ENCODE measurements at regions not wholly inside any gene's neighbourhood (a gene's known extent, or its start where the extent isn't known, plus 50 kb on each side); places are given as distances from the start of the nearest gene placed in this dataset.

DNA sequence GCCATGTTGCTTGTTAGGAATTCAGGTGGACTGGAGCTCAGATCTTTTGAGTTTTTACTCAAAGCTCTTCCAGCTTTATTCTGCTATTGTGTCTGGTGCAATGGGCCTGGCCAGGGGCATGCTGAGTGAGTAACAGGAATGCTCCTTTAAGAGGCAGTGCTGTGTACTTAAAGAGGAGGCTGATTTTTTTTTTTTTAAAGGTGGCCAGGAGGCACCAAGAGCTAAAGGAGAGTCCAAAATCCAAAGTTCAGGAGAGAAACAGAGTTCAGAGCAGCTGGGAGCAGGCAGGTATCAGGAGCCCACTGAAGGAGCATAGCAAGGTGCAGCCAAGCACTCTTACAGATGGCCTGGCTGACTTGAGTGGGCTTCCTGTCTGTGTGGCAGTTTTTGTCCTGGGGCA is 178.7 kb downstream of the FMR1NB start:
- no peak overlapping the region for H3K4me3 ChIP-seq (ENCODE audit: low read depth in 1 of 5, low read length in 5 of 5)
- H3K9me3 ChIP-seq (ENCODE audit: control insufficient read depth in 5 of 5, low read length in 5 of 5): no peaks in the 10 kb centered on the region
- H3K9ac ChIP-seq (ENCODE audit: low read length in 5 of 5): no peak overlapping the region
- no peaks in the 10 kb centered on the region for H3K36me3 ChIP-seq (ENCODE audit: control insufficient read depth in 5 of 5, insufficient read depth in 5 of 5, low read length in 5 of 5)
- peaks cover 0 to 3% (median 0%) of the 10 kb centered on the region in 5 donors for H3K27me3 ChIP-seq (ENCODE audit: control insufficient read depth in 5 of 5, insufficient read depth in 4 of 5, low read length in 5 of 5)
- H3K4me1 ChIP-seq (ENCODE audit: control insufficient read depth in 5 of 5, insufficient read depth in 5 of 5, low read length in 5 of 5): no peaks in the 10 kb centered on the region
- no peak overlapping the region for H3K27ac ChIP-seq (ENCODE audit: low read depth, low read length)

- Histone ChIP-seq H3K36me3 (ENCODE audit: control insufficient read depth in 5 of 5, insufficient read depth in 5 of 5, low read length in 5 of 5) (no peaks in the 10 kb centered on the region), H3K4me1 (ENCODE audit: control insufficient read depth in 5 of 5, insufficient read depth in 5 of 5, low read length in 5 of 5) (no peaks in the 10 kb centered on the region), H3K27me3 (ENCODE audit: control insufficient read depth in 5 of 5, insufficient read depth in 4 of 5, low read length in 5 of 5) (peaks cover 0 to 3% (median 0%) of the 10 kb centered on the region in 5 donors), H3K9ac (ENCODE audit: low read length in 5 of 5) (no peak overlapping the region), H3K4me3 (ENCODE audit: low read depth in 1 of 5, low read length in 5 of 5) (no peak overlapping the region), H3K9me3 (ENCODE audit: control insufficient read depth in 5 of 5, low read length in 5 of 5) (no peaks in the 10 kb centered on the region), H3K27ac (ENCODE audit: low read depth, low read length) (no peak overlapping the region)
Observed at GRCh38 chrX:148161701-148162100, 180.6 kb downstream of the FMR1NB start.

DNA sequence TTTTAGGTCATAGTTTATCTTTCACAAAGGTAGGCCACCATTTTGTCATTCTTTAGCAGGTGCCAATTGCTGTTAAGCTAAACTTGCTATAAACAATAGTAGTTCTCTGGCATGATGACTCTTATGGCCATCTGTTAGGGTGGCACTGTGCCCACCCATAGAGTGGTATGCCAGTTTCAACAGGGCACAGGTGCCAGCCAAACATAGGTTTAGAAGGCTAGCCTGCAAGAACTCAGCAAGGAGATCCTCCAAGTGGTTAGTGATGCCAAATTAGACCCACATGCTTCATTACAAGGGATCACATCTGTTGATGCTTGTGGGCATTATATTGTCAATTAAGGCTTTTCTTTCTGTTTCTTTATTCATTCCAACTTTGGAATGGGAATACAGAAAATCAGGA is 204.5 kb downstream of the FMR1NB start:
- Histone ChIP-seq H3K4me3 (ENCODE audit: low read depth in 1 of 5, low read length in 5 of 5) (no peak overlapping the region), H3K27me3 (ENCODE audit: control insufficient read depth in 5 of 5, insufficient read depth in 4 of 5, low read length in 5 of 5) (peaks cover 0 to 2% (median 0%) of the 10 kb centered on the region in 5 donors), H3K36me3 (ENCODE audit: control insufficient read depth in 5 of 5, insufficient read depth in 5 of 5, low read length in 5 of 5) (no peaks in the 10 kb centered on the region), H3K9ac (ENCODE audit: low read length in 5 of 5) (no peak overlapping the region), H3K9me3 (ENCODE audit: control insufficient read depth in 5 of 5, low read length in 5 of 5) (peaks cover 0 to 2% (median 0%) of the 10 kb centered on the region in 5 donors), H3K27ac (ENCODE audit: low read depth, low read length) (no peak overlapping the region), H3K4me1 (ENCODE audit: control insufficient read depth in 5 of 5, insufficient read depth in 5 of 5, low read length in 5 of 5) (no peaks in the 10 kb centered on the region)

GRCh38 chrX:148192547-148192946 is 211.4 kb downstream of the FMR1NB start:
- H3K36me3 ChIP-seq (ENCODE audit: control insufficient read depth in 5 of 5, insufficient read depth in 5 of 5, low read length in 5 of 5): no peaks in the 10 kb centered on the region
- no peaks in the 10 kb centered on the region for H3K4me1 ChIP-seq (ENCODE audit: control insufficient read depth in 5 of 5, insufficient read depth in 5 of 5, low read length in 5 of 5)
- H3K27ac ChIP-seq (ENCODE audit: low read depth, low read length): no peak overlapping the region
- no peak overlapping the region for H3K4me3 ChIP-seq (ENCODE audit: low read depth in 1 of 5, low read length in 5 of 5)
- no peaks in the 10 kb centered on the region for H3K9me3 ChIP-seq (ENCODE audit: control insufficient read depth in 5 of 5, low read length in 5 of 5)
- no peaks in the 10 kb centered on the region for H3K27me3 ChIP-seq (ENCODE audit: control insufficient read depth in 5 of 5, insufficient read depth in 4 of 5, low read length in 5 of 5)
- H3K9ac ChIP-seq (ENCODE audit: low read length in 5 of 5): no peak overlapping the region

DNA sequence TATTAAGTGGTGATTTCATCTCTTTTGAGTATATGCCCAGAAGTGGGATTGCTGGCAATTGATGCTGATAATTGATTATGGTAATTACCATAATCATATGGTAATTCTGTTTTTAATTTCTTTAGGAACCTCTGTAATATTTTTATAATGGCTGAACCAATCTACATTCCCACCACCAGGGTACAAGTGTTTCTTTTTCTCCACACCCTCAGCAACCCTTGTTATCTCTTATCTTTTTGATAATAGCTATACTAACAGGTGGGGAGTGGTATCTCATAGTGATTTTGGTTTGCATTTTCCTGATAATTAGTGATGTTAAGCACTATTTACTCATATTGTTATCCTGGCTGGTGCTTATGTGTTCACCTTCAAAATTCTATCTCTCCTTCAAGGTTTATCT is 212.6 kb downstream of the FMR1NB start:
- Histone ChIP-seq H3K36me3 (ENCODE audit: control insufficient read depth in 5 of 5, insufficient read depth in 5 of 5, low read length in 5 of 5) (no peaks in the 10 kb centered on the region), H3K4me3 (ENCODE audit: low read depth in 1 of 5, low read length in 5 of 5) (no peak overlapping the region), H3K9ac (ENCODE audit: low read length in 5 of 5) (no peak overlapping the region), H3K27me3 (ENCODE audit: control insufficient read depth in 5 of 5, insufficient read depth in 4 of 5, low read length in 5 of 5) (no peaks in the 10 kb centered on the region), H3K4me1 (ENCODE audit: control insufficient read depth in 5 of 5, insufficient read depth in 5 of 5, low read length in 5 of 5) (no peaks in the 10 kb centered on the region), H3K9me3 (ENCODE audit: control insufficient read depth in 5 of 5, low read length in 5 of 5) (peaks cover 0 to 2% (median 0%) of the 10 kb centered on the region in 5 donors), H3K27ac (ENCODE audit: low read depth, low read length) (no peak overlapping the region)

GRCh38 chrX:148203531-148203930 is 222.4 kb downstream of the FMR1NB start:
- no peak overlapping the region for H3K9ac ChIP-seq (ENCODE audit: low read length in 5 of 5)
- no peaks in the 10 kb centered on the region for H3K27me3 ChIP-seq (ENCODE audit: control insufficient read depth in 5 of 5, insufficient read depth in 4 of 5, low read length in 5 of 5)
- H3K36me3 ChIP-seq (ENCODE audit: control insufficient read depth in 5 of 5, insufficient read depth in 5 of 5, low read length in 5 of 5): no peaks in the 10 kb centered on the region
- H3K27ac ChIP-seq (ENCODE audit: low read depth, low read length): no peak overlapping the region
- no peak overlapping the region for H3K4me3 ChIP-seq (ENCODE audit: low read depth in 1 of 5, low read length in 5 of 5)
- no peaks in the 10 kb centered on the region for H3K9me3 ChIP-seq (ENCODE audit: control insufficient read depth in 5 of 5, low read length in 5 of 5)
- peaks cover 0 to 15% (median 0%) of the 10 kb centered on the region in 5 donors for H3K4me1 ChIP-seq (ENCODE audit: control insufficient read depth in 5 of 5, insufficient read depth in 5 of 5, low read length in 5 of 5)

DNA sequence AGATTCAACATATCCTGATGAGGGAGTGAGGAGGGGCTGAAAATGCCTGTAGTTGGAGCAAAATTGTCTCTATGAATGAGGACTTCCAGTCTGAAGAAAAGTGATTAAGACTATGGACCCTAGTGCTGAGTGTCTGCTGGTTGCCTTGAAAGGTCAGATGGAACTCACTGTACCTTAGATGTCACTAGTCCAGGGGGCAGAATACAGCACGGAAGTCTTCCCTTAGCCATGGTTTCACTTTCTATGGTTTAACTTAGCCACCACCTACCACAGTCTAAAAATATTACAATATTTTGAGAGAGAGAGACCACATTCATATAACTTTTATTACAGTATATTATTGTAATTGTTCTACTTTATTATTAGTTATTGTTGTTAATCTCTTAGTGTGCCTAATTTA is 223.1 kb downstream of the FMR1NB start:
- Histone ChIP-seq H3K36me3 (ENCODE audit: control insufficient read depth in 5 of 5, insufficient read depth in 5 of 5, low read length in 5 of 5) (no peaks in the 10 kb centered on the region), H3K27me3 (ENCODE audit: control insufficient read depth in 5 of 5, insufficient read depth in 4 of 5, low read length in 5 of 5) (no peaks in the 10 kb centered on the region), H3K9ac (ENCODE audit: low read length in 5 of 5) (no peak overlapping the region), H3K4me3 (ENCODE audit: low read depth in 1 of 5, low read length in 5 of 5) (no peak overlapping the region), H3K9me3 (ENCODE audit: control insufficient read depth in 5 of 5, low read length in 5 of 5) (no peaks in the 10 kb centered on the region), H3K4me1 (ENCODE audit: control insufficient read depth in 5 of 5, insufficient read depth in 5 of 5, low read length in 5 of 5) (peaks cover 0 to 15% (median 0%) of the 10 kb centered on the region in 5 donors), H3K27ac (ENCODE audit: low read depth, low read length) (no peak overlapping the region)

DNA sequence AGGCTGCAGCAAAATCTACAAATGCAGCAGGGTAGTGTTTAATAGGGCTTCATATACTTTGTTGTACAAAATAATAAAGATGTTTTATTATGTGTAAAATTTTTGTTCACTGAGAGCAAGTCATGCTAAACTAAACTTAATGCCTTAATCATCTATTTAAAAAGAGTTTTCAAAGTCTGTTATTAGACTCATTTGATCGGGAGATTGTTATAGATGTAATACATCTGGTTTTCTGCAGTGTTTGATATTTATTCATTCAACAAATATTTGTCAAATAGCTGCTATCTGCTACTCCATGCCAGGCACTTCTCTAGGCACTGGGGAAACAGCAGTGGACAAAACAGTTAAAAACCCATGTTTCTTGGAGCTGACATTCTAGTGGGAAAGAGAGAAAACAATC is 233.6 kb downstream of the FMR1NB start:
- H3K9ac ChIP-seq (ENCODE audit: low read length in 5 of 5): no peak overlapping the region
- no peaks in the 10 kb centered on the region for H3K4me1 ChIP-seq (ENCODE audit: control insufficient read depth in 5 of 5, insufficient read depth in 5 of 5, low read length in 5 of 5)
- peaks cover 0 to 3% (median 0%) of the 10 kb centered on the region in 5 donors for H3K27me3 ChIP-seq (ENCODE audit: control insufficient read depth in 5 of 5, insufficient read depth in 4 of 5, low read length in 5 of 5)
- peaks cover 0 to 3% (median 0%) of the 10 kb centered on the region in 5 donors for H3K9me3 ChIP-seq (ENCODE audit: control insufficient read depth in 5 of 5, low read length in 5 of 5)
- H3K27ac ChIP-seq (ENCODE audit: low read depth, low read length): no peak overlapping the region
- no peak overlapping the region for H3K4me3 ChIP-seq (ENCODE audit: low read depth in 1 of 5, low read length in 5 of 5)
- H3K36me3 ChIP-seq (ENCODE audit: control insufficient read depth in 5 of 5, insufficient read depth in 5 of 5, low read length in 5 of 5): no peaks in the 10 kb centered on the region

GRCh38 chrX:148215726-148216125 is 234.6 kb downstream of the FMR1NB start:
- Histone ChIP-seq H3K27ac (ENCODE audit: low read depth, low read length) (no peak overlapping the region), H3K9ac (ENCODE audit: low read length in 5 of 5) (no peak overlapping the region), H3K36me3 (ENCODE audit: control insufficient read depth in 5 of 5, insufficient read depth in 5 of 5, low read length in 5 of 5) (no peaks in the 10 kb centered on the region), H3K27me3 (ENCODE audit: control insufficient read depth in 5 of 5, insufficient read depth in 4 of 5, low read length in 5 of 5) (peaks cover 0 to 3% (median 0%) of the 10 kb centered on the region in 5 donors), H3K4me1 (ENCODE audit: control insufficient read depth in 5 of 5, insufficient read depth in 5 of 5, low read length in 5 of 5) (no peaks in the 10 kb centered on the region), H3K4me3 (ENCODE audit: low read depth in 1 of 5, low read length in 5 of 5) (no peak overlapping the region), H3K9me3 (ENCODE audit: control insufficient read depth in 5 of 5, low read length in 5 of 5) (no peaks in the 10 kb centered on the region)

GRCh38 chrX:148223361-148223760 is 242.2 kb downstream of the FMR1NB start:
- H3K27me3 ChIP-seq (ENCODE audit: control insufficient read depth in 5 of 5, insufficient read depth in 4 of 5, low read length in 5 of 5): no peaks in the 10 kb centered on the region
- no peak overlapping the region for H3K9ac ChIP-seq (ENCODE audit: low read length in 5 of 5)
- no peak overlapping the region for H3K27ac ChIP-seq (ENCODE audit: low read depth, low read length)
- H3K9me3 ChIP-seq (ENCODE audit: control insufficient read depth in 5 of 5, low read length in 5 of 5): peaks cover 0 to 4% (median 0%) of the 10 kb centered on the region in 5 donors
- H3K4me1 ChIP-seq (ENCODE audit: control insufficient read depth in 5 of 5, insufficient read depth in 5 of 5, low read length in 5 of 5): no peaks in the 10 kb centered on the region
- no peak overlapping the region for H3K4me3 ChIP-seq (ENCODE audit: low read depth in 1 of 5, low read length in 5 of 5)
- H3K36me3 ChIP-seq (ENCODE audit: control insufficient read depth in 5 of 5, insufficient read depth in 5 of 5, low read length in 5 of 5): no peaks in the 10 kb centered on the region

DNA sequence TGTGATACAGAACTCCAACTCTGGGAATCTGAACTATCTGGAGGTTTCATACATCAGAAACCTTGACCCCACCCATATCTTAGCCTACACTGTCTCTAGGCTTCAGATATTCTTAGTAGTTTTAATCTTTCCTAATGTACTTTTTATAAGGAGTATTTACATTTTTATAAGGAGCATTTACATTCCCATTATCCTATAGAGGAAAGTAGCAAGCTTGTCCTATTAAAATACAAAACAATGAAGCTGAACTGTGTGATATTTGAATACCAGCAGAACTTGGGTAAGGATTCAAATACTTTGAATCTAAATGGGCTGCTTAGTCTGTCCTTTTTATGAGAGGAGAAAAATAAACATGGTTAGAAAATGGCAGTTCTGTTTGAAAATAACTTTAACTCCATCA is 247.4 kb downstream of the FMR1NB start:
- no peak overlapping the region for H3K4me3 ChIP-seq (ENCODE audit: low read depth in 1 of 5, low read length in 5 of 5)
- no peak overlapping the region for H3K9ac ChIP-seq (ENCODE audit: low read length in 5 of 5)
- no peaks in the 10 kb centered on the region for H3K4me1 ChIP-seq (ENCODE audit: control insufficient read depth in 5 of 5, insufficient read depth in 5 of 5, low read length in 5 of 5)
- peaks cover 0 to 4% (median 0%) of the 10 kb centered on the region in 5 donors for H3K9me3 ChIP-seq (ENCODE audit: control insufficient read depth in 5 of 5, low read length in 5 of 5)
- no peaks in the 10 kb centered on the region for H3K27me3 ChIP-seq (ENCODE audit: control insufficient read depth in 5 of 5, insufficient read depth in 4 of 5, low read length in 5 of 5)
- no peak overlapping the region for H3K27ac ChIP-seq (ENCODE audit: low read depth, low read length)
- H3K36me3 ChIP-seq (ENCODE audit: control insufficient read depth in 5 of 5, insufficient read depth in 5 of 5, low read length in 5 of 5): no peaks in the 10 kb centered on the region

Measured in subcutaneous abdominal adipose tissue (tissue), 5 donors.